Vagina (tissue), 2 donors: ENCODE measurements at regions not wholly inside any gene's neighbourhood (a gene's known extent, or its start where the extent isn't known, plus 50 kb on each side); places are given as distances from the start of the nearest gene placed in this dataset.

Source experiments
- DNase-seq, 2 donors: peaks; one replicate each; pipeline ENCODE4 v3.0.0-alpha.2; 2017; ENCODE audit errors: extremely low spot score in 2 of 2
- H3K27ac ChIP-seq: fragments of 200-600 bp; sonication (generic); one replicate; pipeline ENCODE4 v1.5.1; 2019
- H3K27me3 ChIP-seq: fragments of 200-600 bp; sonication (generic); one replicate; pipeline ENCODE4 v1.5.1; 2019
- H3K36me3 ChIP-seq, 2 donors: fragments of 200-600 bp; sonication (generic); one replicate each; pipeline ENCODE4 v1.5.1; 2017 to 2019
- H3K4me1 ChIP-seq: fragments of 200-600 bp; sonication (generic); one replicate; pipeline ENCODE4 v1.5.1; 2019
- H3K4me3 ChIP-seq, 2 donors: fragments of 200-600 bp; sonication (generic); 1 replicate in 1 of 2; 2 replicates in 1 of 2; pipeline ENCODE4 v1.5.1; 2016 to 2019
- H3K9me3 ChIP-seq: fragments of 200-600 bp; sonication (generic); one replicate; pipeline ENCODE4 v1.5.1; 2019
- POLR2A ChIP-seq, 2 donors: fragments of 450-650 bp; IDR thresholded peaks; one replicate each; pipeline ENCODE4 v1.6.1; 2017; ENCODE audit warnings: antibody characterized with exemption in 2 of 2, mild to moderate bottlenecking in 2 of 2, moderate library complexity in 2 of 2
- POLR2AphosphoS5 ChIP-seq, 2 donors: sonication (generic); formaldehyde crosslinking; IDR thresholded peaks; one replicate each; pipeline ENCODE4 v1.9.0; 2017; ENCODE audit warnings: antibody characterized with exemption in 2 of 2, mild to moderate bottlenecking in 2 of 2, low read depth in 1 of 2; ENCODE audit not compliant: insufficient read depth in 1 of 2
- intact Hi-C: fragments of 100-400 bp; cut with DNase I; formaldehyde crosslinking; loops from one replicate; pipeline ENCODE4 v1.15.1; 2023
- TF ChIP-seq, protein P1 (sequence below), 3 experiments: fragments of 450-650 bp in 2 of 3; fragments of 200-600 bp in 1 of 3; sonication (generic) in 1 of 3; IDR thresholded peaks; one replicate each; pipeline ENCODE4 v1.5.1; 2017 to 2019; ENCODE audit warnings: antibody characterized with exemption in 3 of 3, mild to moderate bottlenecking in 2 of 3, moderate library complexity in 2 of 3

DNA sequence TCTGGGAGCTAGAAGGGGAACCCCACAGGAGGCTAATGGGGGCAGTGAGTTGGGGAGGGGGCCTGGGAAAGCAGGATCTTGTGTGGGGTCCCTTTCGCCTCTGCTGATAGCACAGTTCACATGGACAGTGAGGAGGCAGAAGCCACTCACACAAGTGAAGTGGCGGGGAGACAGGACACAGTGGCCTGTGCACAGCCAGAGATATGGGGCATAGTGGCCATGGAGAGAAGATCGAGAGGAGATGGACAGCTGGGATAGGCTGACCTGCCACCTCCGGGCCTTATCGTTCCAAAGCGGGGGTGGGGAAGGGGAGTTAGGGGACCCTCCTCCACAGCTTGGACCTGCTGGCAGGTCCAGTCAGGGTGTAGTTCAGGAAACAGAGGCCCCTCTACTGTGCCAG, 69.8 kb upstream of the EDAR start:
- Histone ChIP-seq H3K9me3 (no peaks in the 10 kb centered on the region), H3K4me3 (no peak overlapping the region), H3K4me1 (no peaks in the 10 kb centered on the region), H3K36me3 (no peaks in the 10 kb centered on the region), H3K27ac (no peak overlapping the region), H3K27me3 (no peaks in the 10 kb centered on the region)
- no peak for DNase-seq
- intact Hi-C loops = no loop called here
- TF ChIP-seq, protein P1, sequence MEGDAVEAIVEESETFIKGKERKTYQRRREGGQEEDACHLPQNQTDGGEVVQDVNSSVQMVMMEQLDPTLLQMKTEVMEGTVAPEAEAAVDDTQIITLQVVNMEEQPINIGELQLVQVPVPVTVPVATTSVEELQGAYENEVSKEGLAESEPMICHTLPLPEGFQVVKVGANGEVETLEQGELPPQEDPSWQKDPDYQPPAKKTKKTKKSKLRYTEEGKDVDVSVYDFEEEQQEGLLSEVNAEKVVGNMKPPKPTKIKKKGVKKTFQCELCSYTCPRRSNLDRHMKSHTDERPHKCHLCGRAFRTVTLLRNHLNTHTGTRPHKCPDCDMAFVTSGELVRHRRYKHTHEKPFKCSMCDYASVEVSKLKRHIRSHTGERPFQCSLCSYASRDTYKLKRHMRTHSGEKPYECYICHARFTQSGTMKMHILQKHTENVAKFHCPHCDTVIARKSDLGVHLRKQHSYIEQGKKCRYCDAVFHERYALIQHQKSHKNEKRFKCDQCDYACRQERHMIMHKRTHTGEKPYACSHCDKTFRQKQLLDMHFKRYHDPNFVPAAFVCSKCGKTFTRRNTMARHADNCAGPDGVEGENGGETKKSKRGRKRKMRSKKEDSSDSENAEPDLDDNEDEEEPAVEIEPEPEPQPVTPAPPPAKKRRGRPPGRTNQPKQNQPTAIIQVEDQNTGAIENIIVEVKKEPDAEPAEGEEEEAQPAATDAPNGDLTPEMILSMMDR (IDR thresholded peaks at IDR 0.05) = no peak
- TF ChIP-seq POLR2A (IDR thresholded peaks at IDR 0.05) (no peak), POLR2AphosphoS5 (IDR thresholded peaks at IDR 0.05; ENCODE audit: insufficient read depth in 1 of 2, low read depth in 1 of 2) (no peak)

DNA sequence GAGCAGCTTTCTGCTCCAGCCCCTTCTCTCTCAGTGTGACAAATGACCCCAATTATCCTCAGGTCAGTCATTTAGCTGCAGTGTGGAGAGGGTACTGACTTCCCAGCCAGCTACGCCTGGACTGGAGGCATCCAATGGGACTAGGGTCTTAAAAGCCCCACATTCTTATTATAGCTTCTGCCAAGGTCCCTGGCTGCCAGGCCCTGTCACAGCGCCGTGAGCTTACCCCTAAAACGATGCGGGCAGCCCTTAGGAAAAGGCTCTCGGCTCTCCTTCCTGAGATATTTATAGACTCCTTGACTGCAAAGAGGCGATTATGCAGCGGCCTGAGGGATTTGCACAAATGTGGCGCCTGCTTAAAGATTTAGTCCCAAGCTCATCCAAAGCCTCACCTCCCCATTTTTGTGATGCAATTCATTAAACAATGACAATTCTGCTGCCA, 69.2 kb upstream of the EDAR start:
- no peak overlapping the region for H3K4me3 ChIP-seq
- intact Hi-C loops = no loop called here
- no peak overlapping the region for H3K27ac ChIP-seq
- H3K4me1 ChIP-seq = no peaks in the 10 kb centered on the region
- no peaks in the 10 kb centered on the region for H3K9me3 ChIP-seq
- DNase-seq = no peak
- H3K27me3 ChIP-seq = no peaks in the 10 kb centered on the region
- TF ChIP-seq POLR2A (IDR thresholded peaks at IDR 0.05) (no peak), POLR2AphosphoS5 (IDR thresholded peaks at IDR 0.05; ENCODE audit: insufficient read depth in 1 of 2, low read depth in 1 of 2) (no peak)
- H3K36me3 ChIP-seq = no peaks in the 10 kb centered on the region

DNA sequence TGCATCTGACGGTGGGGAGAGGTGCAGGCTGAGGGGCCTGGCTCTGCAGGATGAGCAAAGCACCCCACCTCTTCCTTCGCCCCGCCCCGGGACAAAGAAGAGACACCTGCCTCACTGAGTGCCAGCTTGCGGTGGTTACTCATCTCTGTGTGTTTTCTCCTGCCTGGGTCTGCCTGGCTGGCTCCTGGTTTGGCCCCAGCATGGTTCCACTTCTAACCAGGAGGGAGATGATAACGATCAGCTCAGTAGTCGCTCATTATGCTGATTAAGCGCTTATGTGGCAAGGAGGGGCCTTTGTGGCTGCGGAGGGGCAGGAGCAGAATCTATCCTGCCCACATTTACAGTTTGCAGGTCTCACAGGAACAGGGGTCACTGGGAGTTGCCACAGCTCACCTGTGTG, 68.7 kb upstream of the EDAR start:
- no peaks in the 10 kb centered on the region for H3K4me1 ChIP-seq
- intact Hi-C loops = no loop called here
- H3K4me3 ChIP-seq = no peak overlapping the region
- no peak for TF ChIP-seq POLR2AphosphoS5 (IDR thresholded peaks at IDR 0.05; ENCODE audit: insufficient read depth in 1 of 2, low read depth in 1 of 2)
- no peak for TF ChIP-seq POLR2A (IDR thresholded peaks at IDR 0.05)
- TF ChIP-seq, protein P1 (IDR thresholded peaks at IDR 0.05) = no peak
- H3K9me3 ChIP-seq = no peaks in the 10 kb centered on the region
- no peaks in the 10 kb centered on the region for H3K27me3 ChIP-seq
- H3K27ac ChIP-seq = no peak overlapping the region
- H3K36me3 ChIP-seq = no peaks in the 10 kb centered on the region
- DNase-seq = no peak

DNA sequence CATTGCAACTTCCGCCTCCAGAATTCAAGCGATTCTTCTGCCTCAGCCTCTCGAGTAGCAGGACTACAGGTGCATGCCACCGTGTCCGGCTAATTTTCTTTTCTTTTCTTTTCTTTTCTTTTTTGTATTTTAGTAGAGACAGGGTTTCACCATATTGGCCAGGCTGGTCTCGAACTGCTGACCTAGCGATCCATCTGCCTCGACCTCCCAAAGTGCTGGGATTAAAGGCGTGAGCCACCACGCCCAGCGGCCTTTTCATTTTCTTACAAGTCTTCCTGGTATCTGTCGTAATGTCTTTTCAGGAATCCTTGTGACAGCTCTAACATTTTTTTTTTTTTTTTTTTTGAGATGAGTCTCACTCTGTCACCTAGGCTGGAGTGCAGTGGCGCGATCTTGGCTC, 66.4 kb upstream of the EDAR start:
- TF ChIP-seq POLR2AphosphoS5 (IDR thresholded peaks at IDR 0.05; ENCODE audit: insufficient read depth in 1 of 2, low read depth in 1 of 2) (no peak), POLR2A (IDR thresholded peaks at IDR 0.05) (no peak)
- TF ChIP-seq, protein P1 (IDR thresholded peaks at IDR 0.05) = no peak
- no peaks in the 10 kb centered on the region for H3K36me3 ChIP-seq
- intact Hi-C loops = no loop called here
- DNase-seq = no peak
- H3K27me3 ChIP-seq = no peaks in the 10 kb centered on the region
- no peak overlapping the region for H3K27ac ChIP-seq
- no peaks in the 10 kb centered on the region for H3K9me3 ChIP-seq
- no peak overlapping the region for H3K4me3 ChIP-seq
- no peaks in the 10 kb centered on the region for H3K4me1 ChIP-seq

DNA sequence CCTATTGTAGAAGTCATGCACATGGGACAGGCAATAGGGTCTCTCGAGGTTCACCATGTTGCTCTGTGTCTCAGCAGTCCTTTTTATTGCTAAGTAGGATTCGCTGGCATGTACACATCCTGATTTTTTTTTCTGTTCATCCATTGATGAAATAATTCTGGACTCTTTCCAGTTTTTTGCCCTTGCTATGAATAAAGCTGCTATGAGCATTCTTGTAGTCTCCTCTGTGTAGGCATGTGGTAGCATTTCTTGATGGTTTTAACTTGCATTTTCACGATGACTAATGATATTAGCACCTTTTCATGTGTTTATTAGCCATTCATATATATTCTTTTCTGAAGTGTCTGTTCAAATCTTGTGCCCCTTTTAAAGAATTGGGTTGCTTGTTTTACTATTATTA, 65.8 kb upstream of the EDAR start:
- no peaks in the 10 kb centered on the region for H3K9me3 ChIP-seq
- intact Hi-C loops = no loop called here
- no peak for DNase-seq

More for the DNA sequence above, 65.8 kb upstream of the EDAR start:
- no peaks in the 10 kb centered on the region for H3K27me3 ChIP-seq
- H3K27ac ChIP-seq = no peak overlapping the region
- no peak overlapping the region for H3K4me3 ChIP-seq
- TF ChIP-seq, protein P1 (IDR thresholded peaks at IDR 0.05) = no peak
- TF ChIP-seq POLR2A (IDR thresholded peaks at IDR 0.05) = no peak
- no peak for TF ChIP-seq POLR2AphosphoS5 (IDR thresholded peaks at IDR 0.05; ENCODE audit: insufficient read depth in 1 of 2, low read depth in 1 of 2)
- no peaks in the 10 kb centered on the region for H3K4me1 ChIP-seq
- no peaks in the 10 kb centered on the region for H3K36me3 ChIP-seq
